ENCODE measurements at regions not wholly inside any gene's neighbourhood (a gene's known extent, or its start where the extent isn't known, plus 50 kb on each side); places are given as distances from the start of the nearest gene placed in this dataset.
"Not testable (repeated sequence)": the region's sequence is repeated elsewhere in the genome, so short reads cannot be mapped to it uniquely, and the experiment has no call there.

- H3K27me3 ChIP-seq (ENCODE audit: insufficient read depth, low read length) = no peaks in the 10 kb centered on the region
- no peak overlapping the region for H3K4me3 ChIP-seq (ENCODE audit: low read length)
- no peak overlapping the region for H3K27ac ChIP-seq (ENCODE audit: low read length)
- no peaks in the 10 kb centered on the region for H3K9me3 ChIP-seq (ENCODE audit: insufficient read depth, low read depth, low read length)
- H3K9ac ChIP-seq (ENCODE audit: low read depth, low read length) = no peak overlapping the region
- H3K36me3 ChIP-seq (ENCODE audit: insufficient read depth, low read depth, low read length) = no peaks in the 10 kb centered on the region
- no peaks in the 10 kb centered on the region for H3K4me1 ChIP-seq (ENCODE audit: insufficient read depth, low read length)
These were observed 149.3 kb upstream of the CCNH start for GRCh38 chr5:87562068-87562467.

GRCh38 chr5:87560528-87560927, 147.8 kb upstream of the CCNH start:
- H3K36me3 ChIP-seq (ENCODE audit: insufficient read depth, low read depth, low read length) = no peaks in the 10 kb centered on the region
- no peaks in the 10 kb centered on the region for H3K4me1 ChIP-seq (ENCODE audit: insufficient read depth, low read length)
- H3K9me3 ChIP-seq (ENCODE audit: insufficient read depth, low read depth, low read length) = no peaks in the 10 kb centered on the region
- no peak overlapping the region for H3K4me3 ChIP-seq (ENCODE audit: low read length)
- H3K27me3 ChIP-seq (ENCODE audit: insufficient read depth, low read length) = no peaks in the 10 kb centered on the region
- H3K9ac ChIP-seq (ENCODE audit: low read depth, low read length) = no peak overlapping the region
- no peak overlapping the region for H3K27ac ChIP-seq (ENCODE audit: low read length)

- H3K27ac ChIP-seq (ENCODE audit: low read length) = no peak overlapping the region
- H3K27me3 ChIP-seq (ENCODE audit: insufficient read depth, low read length) = no peaks in the 10 kb centered on the region
- no peaks in the 10 kb centered on the region for H3K9me3 ChIP-seq (ENCODE audit: insufficient read depth, low read depth, low read length)
- H3K4me1 ChIP-seq (ENCODE audit: insufficient read depth, low read length) = no peaks in the 10 kb centered on the region
- H3K4me3 ChIP-seq (ENCODE audit: low read length) = no peak overlapping the region
- H3K36me3 ChIP-seq (ENCODE audit: insufficient read depth, low read depth, low read length) = no peaks in the 10 kb centered on the region
- no peak overlapping the region for H3K9ac ChIP-seq (ENCODE audit: low read depth, low read length)
These were observed 139.2 kb upstream of the CCNH start for GRCh38 chr5:87551911-87552310.

- Histone ChIP-seq H3K27ac (ENCODE audit: low read length) (no peak overlapping the region), H3K4me3 (ENCODE audit: low read length) (no peak overlapping the region), H3K27me3 (ENCODE audit: insufficient read depth, low read length) (no peaks in the 10 kb centered on the region), H3K9me3 (ENCODE audit: insufficient read depth, low read depth, low read length) (no peaks in the 10 kb centered on the region), H3K36me3 (ENCODE audit: insufficient read depth, low read depth, low read length) (no peaks in the 10 kb centered on the region), H3K9ac (ENCODE audit: low read depth, low read length) (no peak overlapping the region), H3K4me1 (ENCODE audit: insufficient read depth, low read length) (no peaks in the 10 kb centered on the region; the same call in 1 of the 2 replicates)
These were observed 128.9 kb upstream of the CCNH start for GRCh38 chr5:87541676-87542075.

GRCh38 chr5:87541033-87541432, 128.3 kb upstream of the CCNH start:
- Histone ChIP-seq H3K36me3 (ENCODE audit: insufficient read depth, low read depth, low read length) (no peaks in the 10 kb centered on the region), H3K27ac (ENCODE audit: low read length) (no peak overlapping the region), H3K4me1 (ENCODE audit: insufficient read depth, low read length) (no peaks in the 10 kb centered on the region; the same call in 1 of the 2 replicates), H3K4me3 (ENCODE audit: low read length) (no peak overlapping the region), H3K9me3 (ENCODE audit: insufficient read depth, low read depth, low read length) (no peaks in the 10 kb centered on the region), H3K9ac (ENCODE audit: low read depth, low read length) (no peak overlapping the region), H3K27me3 (ENCODE audit: insufficient read depth, low read length) (no peaks in the 10 kb centered on the region)

GRCh38 chr5:87539839-87540238, 127.1 kb upstream of the CCNH start:
- no peaks in the 10 kb centered on the region for H3K27me3 ChIP-seq (ENCODE audit: insufficient read depth, low read length)
- no peak overlapping the region for H3K9ac ChIP-seq (ENCODE audit: low read depth, low read length)
- H3K4me3 ChIP-seq (ENCODE audit: low read length) = no peak overlapping the region
- no peak overlapping the region for H3K27ac ChIP-seq (ENCODE audit: low read length)
- no peaks in the 10 kb centered on the region for H3K9me3 ChIP-seq (ENCODE audit: insufficient read depth, low read depth, low read length)
- no peaks in the 10 kb centered on the region for H3K36me3 ChIP-seq (ENCODE audit: insufficient read depth, low read depth, low read length)
- no peaks in the 10 kb centered on the region; the same call in 1 of the 2 replicates for H3K4me1 ChIP-seq (ENCODE audit: insufficient read depth, low read length)

- Histone ChIP-seq H3K4me1 (ENCODE audit: insufficient read depth, low read length) (no peaks in the 10 kb centered on the region; the same call in 1 of the 2 replicates), H3K27me3 (ENCODE audit: insufficient read depth, low read length) (no peaks in the 10 kb centered on the region), H3K36me3 (ENCODE audit: insufficient read depth, low read depth, low read length) (no peaks in the 10 kb centered on the region), H3K4me3 (ENCODE audit: low read length) (no peak overlapping the region), H3K9me3 (ENCODE audit: insufficient read depth, low read depth, low read length) (no peaks in the 10 kb centered on the region), H3K27ac (ENCODE audit: low read length) (no peak overlapping the region), H3K9ac (ENCODE audit: low read depth, low read length) (no peak overlapping the region)
These were observed 123.6 kb upstream of the CCNH start for GRCh38 chr5:87536365-87536764.

- no peaks in the 10 kb centered on the region for H3K36me3 ChIP-seq (ENCODE audit: insufficient read depth, low read depth, low read length)
- H3K9ac ChIP-seq (ENCODE audit: low read depth, low read length) = no peak overlapping the region
- H3K27ac ChIP-seq (ENCODE audit: low read length) = no peak overlapping the region
- H3K4me3 ChIP-seq (ENCODE audit: low read length) = no peak overlapping the region
- H3K27me3 ChIP-seq (ENCODE audit: insufficient read depth, low read length) = no peaks in the 10 kb centered on the region
- no peaks in the 10 kb centered on the region; the same call in 1 of the 2 replicates for H3K4me1 ChIP-seq (ENCODE audit: insufficient read depth, low read length)
- no peaks in the 10 kb centered on the region for H3K9me3 ChIP-seq (ENCODE audit: insufficient read depth, low read depth, low read length)
These were observed 123.0 kb upstream of the CCNH start for GRCh38 chr5:87535706-87536105.

GRCh38 chr5:87529486-87530076, 116.9 kb upstream of the CCNH start:
- Histone ChIP-seq H3K27ac (ENCODE audit: low read length) (no peak overlapping the region), H3K36me3 (ENCODE audit: insufficient read depth, low read depth, low read length) (no peaks in the 10 kb centered on the region), H3K4me1 (ENCODE audit: insufficient read depth, low read length) (no peaks in the 10 kb centered on the region), H3K27me3 (ENCODE audit: insufficient read depth, low read length) (no peaks in the 10 kb centered on the region), H3K9me3 (ENCODE audit: insufficient read depth, low read depth, low read length) (no peaks in the 10 kb centered on the region), H3K9ac (ENCODE audit: low read depth, low read length) (no peak overlapping the region), H3K4me3 (ENCODE audit: low read length) (no peak overlapping the region)

- Histone ChIP-seq H3K9me3 (ENCODE audit: insufficient read depth, low read depth, low read length) (no peaks in the 10 kb centered on the region), H3K4me1 (ENCODE audit: insufficient read depth, low read length) (no peaks in the 10 kb centered on the region), H3K4me3 (ENCODE audit: low read length) (no peak overlapping the region), H3K27ac (ENCODE audit: low read length) (no peak overlapping the region), H3K27me3 (ENCODE audit: insufficient read depth, low read length) (no peaks in the 10 kb centered on the region), H3K36me3 (ENCODE audit: insufficient read depth, low read depth, low read length) (no peaks in the 10 kb centered on the region), H3K9ac (ENCODE audit: low read depth, low read length) (no peak overlapping the region)
These were observed 113.4 kb upstream of the CCNH start for GRCh38 chr5:87526131-87526530.

- Histone ChIP-seq H3K27ac (ENCODE audit: low read length) (no peak overlapping the region), H3K9me3 (ENCODE audit: insufficient read depth, low read depth, low read length) (peaks cover 5% of the 10 kb centered on the region; the same call in 1 of the 2 replicates), H3K4me1 (ENCODE audit: insufficient read depth, low read length) (no peaks in the 10 kb centered on the region), H3K4me3 (ENCODE audit: low read length) (no peak overlapping the region), H3K36me3 (ENCODE audit: insufficient read depth, low read depth, low read length) (no peaks in the 10 kb centered on the region), H3K27me3 (ENCODE audit: insufficient read depth, low read length) (no peaks in the 10 kb centered on the region), H3K9ac (ENCODE audit: low read depth, low read length) (no peak overlapping the region)
These were observed 111.5 kb upstream of the CCNH start for GRCh38 chr5:87524217-87524616.

- not testable (repeated sequence) for H3K9ac ChIP-seq (ENCODE audit: low read depth, low read length); H3K36me3 ChIP-seq (ENCODE audit: insufficient read depth, low read depth, low read length); H3K4me3 ChIP-seq (ENCODE audit: low read length); H3K27ac ChIP-seq (ENCODE audit: low read length); H3K27me3 ChIP-seq (ENCODE audit: insufficient read depth, low read length); H3K9me3 ChIP-seq (ENCODE audit: insufficient read depth, low read depth, low read length); H3K4me1 ChIP-seq (ENCODE audit: insufficient read depth, low read length)
These were observed 99.0 kb upstream of the CCNH start for GRCh38 chr5:87511778-87512177.

Measured in iPS-20b (cell line).